HG03342 (cell line): ENCODE measurements at regions not wholly inside any gene's neighbourhood (a gene's known extent, or its start where the extent isn't known, plus 50 kb on each side); places are given as distances from the start of the nearest gene placed in this dataset.

ENCODE experiments used
- ATAC-seq: cut with Tn5 transposase; IDR thresholded peaks from one replicate; pipeline ENCODE4 v1.9.1; 2021; ENCODE audit warnings: mild to moderate bottlenecking, moderate library complexity; ENCODE audit not compliant: unreplicated experiment

DNA sequence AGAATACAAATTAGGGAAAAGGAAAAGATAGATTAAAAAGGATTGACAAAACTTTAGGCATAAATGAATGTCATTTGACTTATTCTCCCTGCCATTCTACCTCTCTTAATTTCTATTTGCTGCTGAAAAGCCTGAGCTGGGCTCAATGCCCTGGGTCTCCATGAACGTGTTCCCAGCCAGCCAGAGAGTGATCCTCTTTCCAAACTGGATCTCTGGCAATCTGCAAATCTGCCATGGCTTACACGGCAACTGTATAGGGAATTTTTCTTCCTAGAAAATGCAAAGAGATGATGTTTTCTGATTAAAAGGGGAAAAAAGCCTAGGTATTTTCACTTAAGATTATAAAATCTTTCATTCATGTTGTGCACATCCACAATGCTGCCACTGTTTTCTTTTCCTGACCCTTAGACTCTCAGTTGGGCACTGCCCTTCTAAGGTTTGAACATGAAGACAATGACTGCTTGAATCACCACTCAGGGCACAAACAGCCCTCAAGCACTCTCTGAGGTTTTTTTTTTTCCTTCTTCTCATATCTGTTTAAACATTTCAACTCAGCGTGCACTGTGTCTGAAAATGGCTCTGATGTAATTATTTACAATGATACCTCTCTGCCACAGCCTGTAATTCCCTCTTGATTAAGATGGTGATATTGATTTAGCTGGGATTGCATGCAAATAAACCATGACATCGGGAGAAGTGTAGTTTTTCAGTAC lies 60.3 kb downstream of the DACT1 start:
- no peak for ATAC-seq

DNA sequence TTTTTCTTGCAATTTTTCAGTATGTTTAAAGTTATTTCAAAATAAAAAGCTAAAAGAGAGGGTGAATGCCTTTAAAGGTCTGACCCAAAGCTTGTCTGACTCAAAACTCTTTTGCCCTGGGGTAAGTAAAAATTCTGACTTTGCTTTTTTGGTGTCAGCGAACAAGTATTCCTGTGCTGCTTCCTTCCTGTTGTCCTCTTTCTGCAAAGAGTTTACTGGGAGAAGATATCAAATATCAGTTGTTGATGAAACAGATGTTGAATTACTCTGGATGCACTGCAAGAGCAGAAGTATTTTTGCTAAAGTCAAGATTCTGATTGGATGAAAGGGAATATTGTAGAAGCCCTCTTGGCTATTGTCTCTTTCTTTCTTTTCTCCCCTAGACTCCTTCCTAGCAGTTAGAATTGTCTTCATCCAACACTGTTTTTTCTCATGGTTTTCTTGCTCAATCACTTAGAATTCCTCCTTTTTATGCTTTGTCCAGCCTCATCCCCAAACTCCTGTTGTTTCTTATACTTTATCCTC lies 62.0 kb downstream of the DACT1 start:
- ATAC-seq, result no peak

DNA sequence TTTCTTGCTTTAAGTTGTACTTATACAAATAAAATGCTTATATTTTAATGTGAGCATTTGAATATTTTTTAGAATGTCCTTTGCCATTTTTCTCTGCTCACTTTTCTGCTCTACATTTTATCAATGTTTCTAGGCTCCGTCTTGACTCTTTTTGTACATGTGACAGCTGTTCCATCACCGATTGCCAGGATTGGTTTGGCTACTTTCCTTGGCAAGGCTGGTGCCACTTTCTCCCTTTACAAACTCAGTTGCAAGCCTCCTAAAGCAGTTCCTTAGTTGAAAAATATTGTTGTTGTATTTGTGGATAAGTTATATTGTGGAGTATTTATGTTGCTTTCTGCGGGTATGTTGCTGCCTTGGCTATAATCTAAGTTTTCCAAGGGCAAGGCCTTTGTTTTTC lies 63.4 kb downstream of the DACT1 start:
- no peak for ATAC-seq

DNA sequence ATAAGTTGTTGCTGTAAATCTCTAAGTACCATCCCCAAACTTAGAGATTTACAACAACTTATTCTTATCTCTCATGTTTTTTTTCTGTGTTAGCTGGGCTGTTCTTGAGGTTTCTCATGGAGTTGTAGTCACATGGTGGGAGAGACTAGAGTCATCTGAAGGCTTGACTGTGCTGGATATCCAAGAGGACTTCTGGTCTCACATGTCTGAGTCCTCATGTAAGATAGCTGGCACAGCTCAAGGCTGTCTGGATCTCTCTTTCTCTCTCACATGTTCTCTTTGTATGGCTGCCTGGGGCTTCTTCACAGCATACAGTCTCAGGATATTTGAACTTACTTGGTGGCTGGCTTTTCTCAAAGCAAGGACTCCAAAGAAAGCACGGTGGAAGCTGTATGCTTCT lies 63.8 kb downstream of the DACT1 start:
- no peak for ATAC-seq

DNA sequence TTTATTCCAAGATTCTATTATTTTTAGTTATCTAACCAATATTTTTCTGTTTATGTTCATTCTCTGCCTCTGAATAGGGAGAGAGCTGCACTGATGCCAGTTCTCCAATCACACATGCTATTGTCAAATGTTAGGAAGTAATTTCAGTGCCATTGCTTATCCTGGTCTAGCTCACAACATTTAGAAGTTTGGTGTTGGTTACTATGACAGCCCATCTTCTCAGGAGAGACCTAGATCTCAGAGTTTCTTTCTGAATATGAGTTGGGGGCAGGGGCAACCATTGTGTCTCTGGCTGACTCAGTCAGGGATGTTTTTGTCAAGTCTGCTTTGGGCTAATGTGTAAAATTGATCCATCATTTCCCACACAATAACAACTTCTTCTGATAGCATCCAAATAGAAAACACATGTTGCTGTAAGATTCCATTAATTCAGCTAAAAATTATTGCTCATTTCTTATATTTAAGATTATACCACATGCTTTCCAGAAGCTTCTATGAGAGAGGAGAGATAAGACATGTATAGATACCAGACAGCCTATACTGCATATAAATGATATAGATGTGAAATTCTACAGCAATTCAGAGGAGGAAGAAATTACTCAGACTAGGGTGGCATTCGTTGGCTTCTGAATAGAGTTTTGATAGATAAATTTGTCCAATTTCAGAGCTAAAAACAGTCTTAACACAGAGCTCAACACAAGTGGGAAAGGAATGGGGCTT lies 64.8 kb downstream of the DACT1 start:
- no peak for ATAC-seq

DNA sequence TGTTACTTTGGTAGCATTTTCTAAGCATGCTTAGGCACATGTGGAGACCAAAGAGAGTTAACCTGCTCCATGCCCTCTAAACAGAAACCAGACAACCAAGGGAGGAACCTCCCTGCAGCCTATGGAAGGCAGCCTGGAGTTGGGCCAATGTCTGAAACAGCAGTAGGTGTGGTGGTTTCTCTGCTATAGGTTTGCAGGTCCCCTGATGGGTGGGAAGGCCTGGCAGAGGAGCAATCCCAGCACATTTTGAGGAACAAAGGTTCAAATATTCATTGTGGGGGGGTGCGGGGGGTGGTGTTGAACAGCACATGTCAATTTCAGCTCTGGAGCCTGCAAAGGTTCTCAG lies 65.4 kb downstream of the DACT1 start:
- ATAC-seq, result no peak

DNA sequence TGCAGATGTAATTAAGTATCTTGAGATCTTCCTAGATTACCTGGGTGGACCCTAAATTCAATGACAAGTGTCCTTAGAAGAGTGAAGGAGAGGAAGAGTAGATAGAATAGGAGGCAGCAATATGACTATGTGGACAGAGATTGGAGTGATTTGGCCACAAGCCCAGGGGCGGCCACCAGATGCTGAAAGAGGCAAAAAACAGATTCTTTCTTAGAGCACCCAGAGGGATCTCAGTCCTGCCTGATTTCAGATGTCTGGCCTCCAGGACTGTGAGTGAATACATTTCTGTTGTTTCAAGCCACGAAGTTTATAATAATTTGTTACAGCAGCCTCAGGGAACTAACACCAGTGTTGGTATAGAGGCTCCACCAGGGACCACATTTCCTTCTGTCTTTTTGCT lies 67.3 kb downstream of the DACT1 start:
- no peak for ATAC-seq

DNA sequence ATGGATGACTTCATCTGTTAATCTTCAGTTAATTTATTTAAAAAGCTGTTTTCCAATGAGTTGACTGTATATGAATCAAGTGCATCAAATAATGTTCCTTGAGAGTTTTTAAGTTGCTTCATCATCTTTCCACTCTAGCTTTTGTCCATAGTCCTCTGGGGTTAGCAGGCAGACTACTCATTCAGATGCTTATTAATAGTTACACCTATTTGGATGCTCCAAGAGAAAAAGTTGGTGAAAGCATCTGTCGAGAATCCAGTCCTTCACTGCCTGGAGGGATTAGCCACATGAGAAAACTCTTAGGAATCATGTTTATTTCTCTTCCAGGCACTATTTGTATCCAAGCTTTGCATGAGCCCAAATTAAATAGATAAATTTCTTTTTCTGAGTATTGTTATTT lies 70.2 kb downstream of the DACT1 start:
- ATAC-seq, result no peak

DNA sequence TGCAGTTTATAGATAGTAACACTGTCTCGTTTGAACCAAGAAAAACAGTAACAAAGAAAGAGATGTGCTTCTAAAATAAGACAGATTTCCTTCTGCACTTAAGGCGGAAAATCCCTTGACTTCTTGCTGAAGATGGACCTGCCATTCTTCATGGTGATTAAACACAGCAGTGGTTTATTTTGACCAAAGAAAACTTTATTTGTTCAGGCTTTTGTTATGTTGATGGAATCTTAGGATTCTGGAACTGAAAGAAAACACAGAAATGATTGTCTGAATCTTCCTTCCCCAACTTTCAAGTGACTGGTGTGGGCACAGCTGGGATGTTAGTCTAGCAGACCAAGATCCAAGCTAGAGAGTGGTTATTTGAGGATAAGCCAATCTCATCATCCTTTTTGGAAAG lies 72.2 kb downstream of the DACT1 start:
- ATAC-seq, result no peak

DNA sequence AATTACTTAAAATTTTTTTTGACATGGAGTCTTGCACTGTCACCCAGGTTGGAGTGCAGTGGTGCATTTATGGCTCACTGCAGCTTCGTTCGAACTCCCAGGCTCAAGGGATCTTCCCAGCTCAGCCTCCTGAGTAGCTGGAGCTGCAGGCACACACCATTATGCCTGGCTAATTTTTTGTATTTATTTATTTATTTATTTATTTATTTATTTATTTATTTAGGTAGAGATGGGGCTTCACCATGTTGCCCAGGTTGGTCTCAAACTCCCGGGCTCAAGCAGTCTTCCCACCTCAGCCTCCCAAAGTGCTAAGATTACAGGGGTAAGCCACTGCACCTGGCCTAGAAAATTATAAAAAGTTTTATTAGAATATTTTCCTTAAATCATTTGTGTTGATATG lies 73.6 kb downstream of the DACT1 start:
- no peak for ATAC-seq

DNA sequence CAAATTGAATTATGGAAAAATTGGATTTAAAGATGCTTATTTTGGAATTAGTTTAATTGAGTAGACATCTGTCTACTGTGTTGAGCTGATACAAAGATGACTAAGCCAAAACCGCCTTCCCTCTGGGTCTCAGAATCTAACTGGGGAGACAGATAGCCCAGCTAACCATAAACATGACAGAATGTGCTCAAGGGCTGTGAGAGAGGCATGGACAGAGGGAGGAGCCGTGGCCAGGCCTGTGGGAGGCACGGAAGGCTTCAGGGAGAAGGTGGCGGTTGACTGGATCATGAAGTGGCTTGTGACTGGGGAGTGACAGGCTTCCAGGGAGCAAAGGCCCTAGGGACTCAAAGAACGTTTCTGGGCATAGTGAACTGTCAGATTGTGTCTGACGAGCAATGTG lies 74.6 kb downstream of the DACT1 start:
- ATAC-seq, result no peak

DNA sequence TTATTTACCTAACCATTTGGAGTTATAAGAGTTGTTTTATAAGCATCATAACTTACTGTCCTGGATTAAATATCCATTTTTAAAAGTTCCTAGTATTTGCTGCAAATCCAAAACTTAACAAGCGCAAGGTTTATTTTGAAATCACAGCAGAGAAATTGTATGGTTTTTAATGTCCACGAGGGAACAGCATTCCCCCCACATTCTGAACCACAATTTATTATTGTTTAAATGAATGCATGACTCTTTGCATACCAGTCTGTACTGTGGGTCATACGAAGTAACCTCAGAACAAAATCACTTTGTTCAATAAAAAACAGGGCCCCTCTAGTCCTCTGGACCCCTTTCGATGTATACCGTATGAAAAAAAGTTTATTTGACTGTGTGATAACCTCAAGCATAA lies 75.9 kb downstream of the DACT1 start:
- no peak for ATAC-seq

DNA sequence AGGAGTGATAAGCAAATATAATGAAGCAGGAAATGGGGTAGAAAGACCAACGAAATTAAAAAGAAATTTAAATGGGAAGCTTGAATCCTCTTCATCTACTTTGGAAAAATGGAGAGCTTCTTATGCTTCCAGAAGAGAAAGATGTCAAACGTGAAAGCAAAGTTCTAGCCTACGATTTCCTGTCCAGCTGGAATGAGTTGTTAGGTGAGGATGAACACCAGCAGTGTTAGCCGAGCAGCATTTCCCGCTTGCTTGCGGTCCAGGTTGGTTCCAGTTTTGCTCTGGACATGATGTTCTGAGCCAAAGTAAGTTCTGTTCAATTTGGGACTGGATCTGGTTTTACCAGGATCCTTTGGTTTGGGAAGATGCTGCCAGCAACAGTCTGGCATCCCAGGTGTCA lies 78.9 kb downstream of the DACT1 start:
- ATAC-seq, result no peak

DNA sequence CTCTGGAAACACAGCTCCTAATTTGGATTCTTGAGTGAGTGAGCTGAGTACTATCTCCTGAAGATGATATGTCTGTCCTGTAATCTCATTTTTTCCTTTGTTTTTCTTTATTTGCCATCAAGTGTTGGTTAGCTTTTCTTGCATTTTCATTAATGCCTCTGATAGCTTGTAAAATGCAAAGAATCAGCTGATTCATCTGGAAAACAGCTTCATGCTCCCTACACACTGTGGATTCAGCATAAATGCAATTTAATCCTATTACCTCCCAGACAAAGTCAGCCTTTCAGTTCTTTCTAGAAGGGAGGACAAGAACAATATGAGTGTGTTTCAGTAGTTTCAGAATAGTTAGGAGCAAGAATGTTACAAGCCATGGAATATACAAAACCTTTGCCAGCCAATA lies 79.4 kb downstream of the DACT1 start:
- no peak for ATAC-seq

DNA sequence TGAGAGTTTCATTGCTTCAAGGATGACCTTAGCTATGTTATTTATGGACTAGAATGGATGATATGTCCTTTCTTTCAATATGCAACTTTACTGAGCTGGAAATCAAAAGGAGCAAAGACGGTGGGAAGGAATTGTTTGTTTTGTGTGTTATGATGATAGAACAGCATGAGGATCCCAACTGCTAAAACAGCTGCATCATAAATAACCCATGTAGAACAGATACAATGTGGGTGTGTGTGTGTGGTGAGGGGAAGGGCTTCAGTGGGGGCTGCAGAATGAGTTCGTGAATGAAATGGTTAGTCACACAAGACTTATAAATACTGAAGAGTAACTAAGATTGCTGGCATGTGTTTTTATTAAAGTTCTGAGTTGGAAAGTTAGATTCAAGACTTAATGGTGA lies 80.1 kb downstream of the DACT1 start:
- no peak for ATAC-seq

DNA sequence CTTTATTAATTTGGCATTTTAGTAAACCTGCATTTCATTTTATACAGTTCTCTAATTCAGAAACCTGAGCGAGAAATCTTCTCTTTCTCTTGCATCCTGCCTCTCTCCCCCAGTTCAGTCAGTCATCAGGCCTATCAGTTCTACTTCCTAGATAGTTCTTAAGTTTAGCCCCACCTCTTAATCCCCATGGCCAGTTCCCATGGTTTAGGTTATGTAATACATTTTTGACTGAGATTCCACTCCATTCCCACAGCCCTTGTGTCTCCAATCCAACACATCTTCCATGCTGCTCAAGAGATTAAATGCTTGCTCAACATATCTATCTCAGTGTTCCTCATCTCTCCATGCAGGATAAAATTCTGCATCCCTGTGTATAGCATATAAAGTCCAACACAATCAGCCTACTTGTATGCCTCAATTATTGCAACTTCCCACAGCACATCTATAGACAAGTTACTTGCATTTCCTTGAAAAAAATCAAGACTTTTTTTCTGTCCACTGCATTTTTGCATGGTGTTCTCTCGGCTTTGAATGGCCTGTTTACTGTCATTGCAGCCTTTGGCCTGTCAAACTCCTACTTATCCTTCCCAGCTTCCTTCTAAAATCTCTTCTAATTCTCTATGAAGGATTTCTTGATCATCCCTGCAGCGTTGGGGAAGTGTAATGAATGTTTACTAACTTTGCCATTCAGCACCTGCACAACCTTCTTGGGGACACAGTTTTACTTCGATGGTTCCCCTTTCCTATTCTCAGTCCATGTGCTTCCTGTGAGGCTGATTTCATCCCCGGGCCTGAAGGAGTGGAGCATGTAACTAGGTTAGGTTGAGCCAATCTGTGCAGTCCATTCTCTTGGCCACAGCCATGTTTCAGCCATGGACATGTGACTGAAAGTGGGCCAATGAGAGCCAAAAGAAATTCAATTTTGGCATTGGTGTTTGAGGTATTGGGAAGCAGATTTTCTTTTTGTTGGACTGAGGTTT lies 80.8 kb downstream of the DACT1 start:
- ATAC-seq, result no peak

DNA sequence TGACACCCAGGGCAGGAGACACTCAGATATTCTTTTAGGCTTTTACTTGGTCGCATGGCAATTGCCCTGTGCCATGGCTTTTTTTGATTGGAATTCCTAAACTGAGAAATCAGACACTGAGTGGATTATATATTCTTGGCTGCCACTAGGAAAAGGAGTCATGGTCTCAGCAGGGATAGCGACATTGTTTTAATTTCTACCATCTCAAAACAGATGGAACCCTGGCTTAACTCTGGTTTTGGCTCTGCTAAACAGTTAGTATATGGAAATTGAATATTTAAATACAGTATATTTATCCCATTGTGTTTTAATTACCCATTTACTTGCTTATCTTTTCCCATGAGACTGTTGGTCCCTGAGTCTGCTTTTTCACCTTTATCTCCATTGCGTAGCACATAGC lies 84.0 kb downstream of the DACT1 start:
- no peak for ATAC-seq

DNA sequence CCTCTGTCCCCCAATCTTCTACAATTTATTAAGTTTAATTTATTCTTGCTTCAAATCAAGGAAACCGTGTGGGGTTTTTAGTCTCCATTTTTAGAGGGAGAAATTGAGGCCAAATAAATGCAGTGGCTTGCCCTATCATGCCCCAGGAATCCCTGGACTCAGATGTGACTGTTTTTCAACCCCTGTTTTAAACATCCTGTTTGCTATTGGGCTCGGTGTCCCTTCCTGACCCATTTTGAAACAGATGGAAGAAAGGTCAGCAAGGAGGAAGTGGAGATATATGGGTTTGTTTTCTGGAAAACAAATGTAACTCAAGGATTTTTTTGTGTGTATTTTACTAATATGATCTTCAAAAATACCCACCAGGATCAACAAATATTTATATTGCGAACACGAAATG lies 84.7 kb downstream of the DACT1 start:
- no peak for ATAC-seq

DNA sequence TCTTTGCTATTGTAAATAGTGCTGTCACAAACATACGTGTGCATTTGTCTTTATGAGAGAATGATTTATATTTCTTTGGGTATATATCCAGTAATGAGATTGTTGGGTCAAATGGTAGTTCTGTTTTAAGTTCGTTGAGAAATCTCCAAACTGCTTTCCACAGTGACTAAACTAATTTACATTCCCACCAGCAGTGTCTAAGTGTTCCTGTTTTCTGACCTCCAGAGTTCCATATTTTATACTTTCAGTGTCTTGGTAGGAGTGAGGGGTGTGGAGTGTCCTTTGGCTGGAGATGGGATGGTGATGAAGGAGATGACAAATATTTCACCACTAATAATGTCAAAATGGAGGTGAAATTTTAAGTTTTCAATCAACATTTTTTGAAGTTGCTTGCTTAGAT lies 86.4 kb downstream of the DACT1 start:
- ATAC-seq, result no peak

DNA sequence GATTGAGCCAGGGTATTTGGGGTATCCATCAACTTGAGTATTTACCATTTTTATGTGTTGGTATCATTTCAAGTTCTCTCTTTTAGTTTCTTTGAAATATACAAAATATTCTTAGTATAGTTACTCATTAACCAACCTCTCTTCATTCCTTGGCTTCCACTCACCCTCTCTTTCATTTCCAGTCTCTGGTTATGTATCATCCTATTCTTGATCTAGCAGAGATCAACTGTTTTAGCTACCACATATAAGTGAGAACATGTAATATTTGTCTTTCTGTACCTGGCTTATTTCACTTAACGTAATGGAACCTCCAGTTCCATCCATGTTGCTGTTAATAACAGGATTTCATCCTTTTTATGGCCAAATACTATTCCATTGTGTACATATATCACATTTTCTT lies 86.9 kb downstream of the DACT1 start:
- ATAC-seq, result no peak

DNA sequence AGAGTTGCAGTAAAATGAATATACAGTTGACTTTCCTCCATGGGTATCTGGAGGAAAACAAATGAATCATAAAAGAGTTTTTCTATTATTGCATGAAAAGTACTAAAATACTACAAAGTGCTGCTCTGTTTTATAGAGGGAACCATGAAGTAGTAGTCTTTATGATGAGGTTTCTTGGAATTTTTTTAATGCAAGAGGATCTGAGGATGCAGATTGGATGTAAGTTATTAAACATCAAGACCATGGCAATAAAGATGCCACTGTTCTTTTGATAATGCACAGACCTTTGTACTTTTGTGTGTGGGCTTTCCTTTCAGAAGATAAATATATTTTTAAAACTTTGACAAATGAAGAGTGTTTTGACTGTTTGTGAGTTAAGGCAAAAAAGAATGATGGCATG lies 87.5 kb downstream of the DACT1 start:
- ATAC-seq, result no peak

DNA sequence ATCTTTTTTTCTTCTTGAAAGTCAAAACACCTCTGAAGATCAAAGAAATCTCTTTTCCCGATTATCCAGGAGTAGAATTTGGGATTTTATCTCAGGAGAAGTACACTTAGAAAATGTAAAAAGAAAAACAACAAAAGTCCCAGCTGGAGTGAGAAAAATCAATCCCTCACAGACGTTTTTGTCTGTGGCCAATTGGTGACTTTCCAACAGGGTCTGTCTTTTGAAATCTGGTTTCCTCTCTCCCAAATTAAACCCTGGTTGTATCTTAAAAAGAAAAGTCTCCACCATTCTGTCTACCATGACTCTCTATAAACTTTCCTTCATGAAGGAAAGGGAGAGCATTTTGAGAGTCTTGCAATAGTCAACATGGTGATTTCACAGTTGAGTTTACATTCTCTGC lies 88.1 kb downstream of the DACT1 start:
- ATAC-seq, result no peak
